GM12865 (cell line): ENCODE measurements at regions not wholly inside any gene's neighbourhood (a gene's known extent, or its start where the extent isn't known, plus 50 kb on each side); places are given as distances from the start of the nearest gene placed in this dataset.

Experiments used
- DNase-seq: peaks from one replicate; pipeline ENCODE4 v3.0.0; 2010; ENCODE audit warnings: low read depth
- H3K4me3 ChIP-seq: 2 replicates; pipeline ENCODE4 v1.5.1; 2011; ENCODE audit warnings: mild to moderate bottlenecking, low read depth, low read length, control low read depth
- CTCF ChIP-seq: IDR thresholded peaks from 2 replicates; pipeline ENCODE4 v1.5.1; 2011; ENCODE audit warnings: low read length, control low read depth, low read depth, inconsistent platforms; ENCODE audit not compliant: insufficient read depth; ENCODE audit errors: missing control alignments

- no peak for TF ChIP-seq CTCF
- no peak for DNase-seq
- no peak overlapping the region for H3K4me3 ChIP-seq
Measured at GRCh38 chr20:60372275-60372674, 414.1 kb downstream of the CDH26 start.

GRCh38 chr20:60372822-60373221 lies 414.6 kb downstream of the CDH26 start:
- TF ChIP-seq CTCF = no peak
- no peak for DNase-seq
- no peak overlapping the region for H3K4me3 ChIP-seq

- TF ChIP-seq CTCF = no peak
- H3K4me3 ChIP-seq = no peak overlapping the region
- no peak for DNase-seq
Measured at GRCh38 chr20:60378620-60379019, 420.4 kb downstream of the CDH26 start.

- TF ChIP-seq CTCF = no peak
- no peak for DNase-seq
- no peak overlapping the region for H3K4me3 ChIP-seq
Measured at GRCh38 chr20:60381643-60382400, 423.6 kb downstream of the CDH26 start.

GRCh38 chr20:60389441-60389840 lies 431.2 kb downstream of the CDH26 start:
- DNase-seq = no peak
- H3K4me3 ChIP-seq = no peak overlapping the region
- TF ChIP-seq CTCF = no peak

GRCh38 chr20:60389882-60390281 lies 431.7 kb downstream of the CDH26 start:
- H3K4me3 ChIP-seq = no peak overlapping the region
- TF ChIP-seq CTCF = no peak
- no peak for DNase-seq

GRCh38 chr20:60395991-60396390 lies 437.8 kb downstream of the CDH26 start:
- no peak overlapping the region for H3K4me3 ChIP-seq
- TF ChIP-seq CTCF = no peak
- DNase-seq = no peak
